SK-MEL-5 (cell line): ENCODE measurements at regions not wholly inside any gene's neighbourhood (a gene's known extent, or its start where the extent isn't known, plus 50 kb on each side); places are given as distances from the start of the nearest gene placed in this dataset.
A peak's percentile ranks its signal among the peaks of the same experiment; 100 is the strongest.
"Not testable (repeated sequence)": the region's sequence is repeated elsewhere in the genome, so short reads cannot be mapped to it uniquely, and the experiment has no call there.

Experiments
- DNase-seq: peaks from one replicate; pipeline ENCODE4 v3.0.0-alpha.2; 2016; ENCODE audit warnings: low read depth, low spot score
- in situ Hi-C: cut with HindIII; loops from 2 replicates; pipeline ENCODE4 v1.10.0; 2016; ENCODE audit warnings: low sequenced_read_pairs, high pct_unique_total_duplicates, low pct_unique_long_range_greater_than_20kb

- in situ Hi-C loops: no loop called here
- no peak for DNase-seq
Measured at GRCh38 chr7:88629559-88629958, 129.9 kb upstream of the ZNF804B start.

- in situ Hi-C loops: no loop called here
- peak; percentile 64 for DNase-seq
Measured at GRCh38 chr7:88628363-88629085, 131.0 kb upstream of the ZNF804B start.

GRCh38 chr7:88617185-88617584 lies 142.3 kb upstream of the ZNF804B start:
- no peak for DNase-seq
- in situ Hi-C loops: no loop called here

DNA sequence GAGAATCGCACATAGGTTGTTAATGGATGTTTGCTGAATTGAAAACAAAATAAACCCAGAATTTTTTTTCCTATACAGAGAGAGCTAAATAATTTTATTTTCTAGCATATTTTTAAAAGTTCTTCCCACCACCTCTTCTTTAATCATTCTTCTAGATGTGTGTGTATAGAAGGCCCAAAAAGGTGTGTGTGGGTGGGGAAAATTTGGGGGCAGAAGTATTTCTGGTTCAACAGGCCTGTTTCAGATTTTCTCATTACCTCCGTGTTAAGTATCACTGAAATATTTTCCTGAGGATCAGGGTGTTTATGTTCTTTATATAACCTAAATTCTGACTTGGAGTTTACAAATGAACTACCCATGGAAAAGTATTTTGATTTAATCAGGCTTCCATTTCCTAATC lies 144.2 kb upstream of the ZNF804B start:
- in situ Hi-C loops: no loop called here
- DNase-seq: no peak

DNA sequence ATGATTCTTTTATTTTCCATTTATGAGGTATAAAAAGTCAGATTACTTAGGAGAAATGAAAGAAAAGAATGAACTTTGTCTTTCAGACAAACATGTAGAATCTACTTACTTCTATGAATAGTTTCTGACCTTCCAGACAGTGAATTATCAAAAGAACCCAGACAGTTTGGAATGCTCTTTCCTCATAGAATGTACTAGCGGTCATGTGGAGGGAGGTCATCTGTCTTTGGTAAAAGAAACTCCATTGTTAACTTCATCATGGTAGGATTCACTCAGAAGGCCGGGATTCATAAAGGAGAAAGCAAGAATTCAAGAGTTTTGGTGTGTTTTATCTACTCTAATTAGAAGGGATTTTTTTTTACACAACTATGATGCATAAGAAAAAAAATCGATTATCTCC lies 144.8 kb upstream of the ZNF804B start:
- in situ Hi-C loops: no loop called here
- DNase-seq: peak; percentile 78

GRCh38 chr7:88610942-88611341 lies 148.6 kb upstream of the ZNF804B start:
- in situ Hi-C loops: no loop called here
- DNase-seq: no peak

- in situ Hi-C loops: no loop called here
- DNase-seq: no peak
Measured at GRCh38 chr7:88600695-88601094, 158.8 kb upstream of the ZNF804B start.

DNA sequence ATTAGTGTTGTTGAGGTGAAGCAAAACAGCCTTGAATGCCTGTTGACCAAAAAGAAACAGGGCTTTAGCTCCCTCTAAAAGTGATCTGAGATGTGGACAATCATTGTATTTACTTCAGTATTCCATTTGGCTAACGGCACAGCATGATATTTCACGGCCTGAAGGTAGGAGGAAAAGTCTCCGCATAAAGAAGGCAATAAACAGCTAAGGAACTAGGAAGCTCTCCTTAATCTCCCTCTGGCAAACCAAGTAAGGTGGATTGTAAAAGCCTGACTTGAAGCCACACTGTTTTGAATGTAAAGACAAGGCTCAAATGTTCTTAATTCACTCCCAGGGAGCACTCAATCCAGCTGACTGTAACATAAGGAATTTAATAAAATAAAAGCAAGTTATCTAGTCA lies 160.0 kb upstream of the ZNF804B start:
- in situ Hi-C loops: no loop called here

GRCh38 chr7:88597941-88598425 lies 161.5 kb upstream of the ZNF804B start:
- no peak for DNase-seq
- in situ Hi-C loops: no loop called here

More for the DNA sequence above, 160.0 kb upstream of the ZNF804B start:
- DNase-seq: no peak

- DNase-seq: no peak
- in situ Hi-C loops: no loop called here
Measured at GRCh38 chr7:88590963-88591362, 168.5 kb upstream of the ZNF804B start.

DNA sequence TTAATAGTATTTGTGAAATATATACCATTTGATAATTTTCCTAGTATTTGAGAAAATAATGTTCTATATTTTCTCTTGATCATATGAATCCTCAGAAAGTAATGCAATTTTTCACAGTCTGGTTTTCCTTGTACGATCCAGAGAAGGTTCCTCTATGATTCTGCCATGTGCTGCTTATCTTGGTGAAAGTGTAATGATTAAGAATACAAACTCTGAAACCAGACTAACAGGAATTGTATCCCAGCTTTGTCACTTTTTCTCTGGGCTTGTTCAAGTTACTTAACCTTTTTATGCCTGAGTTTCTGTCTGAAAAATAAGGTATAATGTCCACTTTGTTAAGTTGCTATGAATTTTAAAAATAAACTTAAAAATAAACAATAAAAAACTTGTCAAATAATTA lies 169.6 kb upstream of the ZNF804B start:
- in situ Hi-C loops: no loop called here
- no peak for DNase-seq

- in situ Hi-C loops: no loop called here
- DNase-seq: no peak
Measured at GRCh38 chr7:88586890-88587289, 172.6 kb upstream of the ZNF804B start.

GRCh38 chr7:88586219-88586618 lies 173.3 kb upstream of the ZNF804B start:
- in situ Hi-C loops: no loop called here
- DNase-seq: no peak

GRCh38 chr7:88576720-88577119 lies 182.8 kb upstream of the ZNF804B start:
- in situ Hi-C loops: no loop called here
- no peak for DNase-seq

DNA sequence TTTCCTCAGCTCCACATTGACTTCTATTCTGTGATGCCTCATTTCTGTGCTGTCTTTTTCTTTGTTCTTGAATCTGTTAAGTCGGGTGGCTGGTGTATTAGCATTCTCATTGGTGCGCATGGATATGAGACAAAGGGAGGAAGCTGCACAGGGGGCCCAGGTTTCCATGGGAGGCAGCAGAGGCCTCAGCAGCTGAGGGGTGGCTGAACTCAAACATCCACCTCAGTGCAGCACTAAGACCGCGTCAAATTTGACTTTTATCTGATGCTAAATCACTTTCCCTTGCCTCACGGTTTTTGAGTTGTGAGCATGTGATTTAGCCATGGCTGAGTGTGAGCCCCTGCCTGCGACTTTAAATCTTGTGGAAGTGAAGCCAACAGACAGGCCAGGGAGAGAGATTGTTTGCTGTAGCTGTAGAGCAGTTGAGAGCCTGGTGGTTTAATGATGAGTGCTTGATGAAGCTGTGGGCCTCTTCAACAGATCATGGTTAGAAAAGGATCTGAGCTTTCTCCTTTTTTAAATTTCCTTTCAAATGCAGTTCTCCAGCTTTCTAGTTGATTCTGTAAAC lies 193.3 kb upstream of the ZNF804B start:
- in situ Hi-C loops: no loop called here
- no peak for DNase-seq

DNA sequence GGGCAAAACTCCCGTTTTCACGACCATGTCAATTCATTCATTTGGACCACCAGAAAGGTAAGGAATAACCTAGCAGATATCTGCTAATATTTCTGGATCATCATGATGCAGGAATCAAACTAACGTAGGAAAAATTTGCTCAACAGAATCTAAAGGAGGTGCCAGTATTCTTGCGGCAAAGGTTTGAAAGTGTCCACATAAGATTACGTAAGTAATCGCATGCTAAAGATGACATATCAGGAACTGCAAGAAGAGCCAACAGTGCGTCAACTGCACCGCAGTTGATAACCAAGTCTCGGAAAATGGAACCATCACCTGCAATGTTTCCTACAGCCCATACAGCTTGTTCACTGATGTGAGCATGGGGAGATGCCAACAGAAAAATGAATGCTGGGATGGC lies 194.1 kb upstream of the ZNF804B start:
- DNase-seq: no peak
- in situ Hi-C loops: no loop called here

DNA sequence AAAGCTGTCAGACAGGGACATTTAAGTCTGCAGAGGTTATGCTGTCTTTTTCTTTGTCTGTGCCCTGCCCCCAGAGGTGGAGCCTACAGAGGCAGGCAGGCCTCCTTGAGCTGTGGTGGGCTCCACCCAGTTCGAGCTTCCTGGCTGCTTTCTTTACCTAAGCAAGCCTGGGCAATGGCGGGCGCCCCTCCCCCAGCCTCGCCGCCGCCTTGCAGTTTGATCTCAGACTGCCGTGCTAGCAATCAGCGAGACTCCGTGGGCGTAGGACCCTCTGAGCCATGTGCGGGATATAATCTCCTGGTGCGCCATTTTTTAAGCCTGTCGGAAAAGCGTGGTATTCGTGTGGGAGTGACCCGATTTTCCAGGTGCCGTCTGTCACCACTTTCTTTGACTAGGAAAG lies 203.1 kb upstream of the ZNF804B start:
- DNase-seq, in situ Hi-C loops: not testable (repeated sequence)

- in situ Hi-C loops, DNase-seq: not testable (repeated sequence)
Measured at GRCh38 chr7:88554847-88555246, 204.7 kb upstream of the ZNF804B start.

- DNase-seq: no peak
- in situ Hi-C loops: no loop called here
Measured at GRCh38 chr7:88548399-88548798, 211.1 kb upstream of the ZNF804B start.
